ENCODE measurements at regions not wholly inside any gene's neighbourhood (a gene's known extent, or its start where the extent isn't known, plus 50 kb on each side); places are given as distances from the start of the nearest gene placed in this dataset.

DNA sequence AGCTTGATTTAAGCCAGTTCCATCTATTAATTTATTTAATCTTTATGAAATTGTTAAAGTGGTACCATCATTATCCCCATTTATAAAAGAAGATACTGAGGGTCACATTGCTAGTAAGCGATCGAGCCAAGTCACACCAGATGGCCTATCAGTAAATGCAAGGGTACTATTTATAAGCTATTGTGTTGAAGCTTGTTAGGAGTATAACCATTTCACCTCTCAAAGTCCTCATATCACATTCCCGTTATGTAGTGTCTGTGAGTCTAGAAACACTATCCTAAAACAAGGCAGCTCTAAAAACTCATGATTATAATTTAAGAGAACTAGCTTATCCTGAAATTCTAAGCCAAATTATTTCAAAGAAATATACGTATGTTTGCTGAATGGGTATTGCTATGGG lies 1161.8 kb downstream of the EFNA5 start:
- TF ChIP-seq REPIN1 (tag by site-specific recombination; IDR thresholded peaks at IDR 0.05; ENCODE audit: low read depth) = no peak
- TF ChIP-seq, protein P1, sequence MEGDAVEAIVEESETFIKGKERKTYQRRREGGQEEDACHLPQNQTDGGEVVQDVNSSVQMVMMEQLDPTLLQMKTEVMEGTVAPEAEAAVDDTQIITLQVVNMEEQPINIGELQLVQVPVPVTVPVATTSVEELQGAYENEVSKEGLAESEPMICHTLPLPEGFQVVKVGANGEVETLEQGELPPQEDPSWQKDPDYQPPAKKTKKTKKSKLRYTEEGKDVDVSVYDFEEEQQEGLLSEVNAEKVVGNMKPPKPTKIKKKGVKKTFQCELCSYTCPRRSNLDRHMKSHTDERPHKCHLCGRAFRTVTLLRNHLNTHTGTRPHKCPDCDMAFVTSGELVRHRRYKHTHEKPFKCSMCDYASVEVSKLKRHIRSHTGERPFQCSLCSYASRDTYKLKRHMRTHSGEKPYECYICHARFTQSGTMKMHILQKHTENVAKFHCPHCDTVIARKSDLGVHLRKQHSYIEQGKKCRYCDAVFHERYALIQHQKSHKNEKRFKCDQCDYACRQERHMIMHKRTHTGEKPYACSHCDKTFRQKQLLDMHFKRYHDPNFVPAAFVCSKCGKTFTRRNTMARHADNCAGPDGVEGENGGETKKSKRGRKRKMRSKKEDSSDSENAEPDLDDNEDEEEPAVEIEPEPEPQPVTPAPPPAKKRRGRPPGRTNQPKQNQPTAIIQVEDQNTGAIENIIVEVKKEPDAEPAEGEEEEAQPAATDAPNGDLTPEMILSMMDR (tag by site-specific recombination; IDR thresholded peaks at IDR 0.05) = no peak
- TF ChIP-seq, protein P2, sequence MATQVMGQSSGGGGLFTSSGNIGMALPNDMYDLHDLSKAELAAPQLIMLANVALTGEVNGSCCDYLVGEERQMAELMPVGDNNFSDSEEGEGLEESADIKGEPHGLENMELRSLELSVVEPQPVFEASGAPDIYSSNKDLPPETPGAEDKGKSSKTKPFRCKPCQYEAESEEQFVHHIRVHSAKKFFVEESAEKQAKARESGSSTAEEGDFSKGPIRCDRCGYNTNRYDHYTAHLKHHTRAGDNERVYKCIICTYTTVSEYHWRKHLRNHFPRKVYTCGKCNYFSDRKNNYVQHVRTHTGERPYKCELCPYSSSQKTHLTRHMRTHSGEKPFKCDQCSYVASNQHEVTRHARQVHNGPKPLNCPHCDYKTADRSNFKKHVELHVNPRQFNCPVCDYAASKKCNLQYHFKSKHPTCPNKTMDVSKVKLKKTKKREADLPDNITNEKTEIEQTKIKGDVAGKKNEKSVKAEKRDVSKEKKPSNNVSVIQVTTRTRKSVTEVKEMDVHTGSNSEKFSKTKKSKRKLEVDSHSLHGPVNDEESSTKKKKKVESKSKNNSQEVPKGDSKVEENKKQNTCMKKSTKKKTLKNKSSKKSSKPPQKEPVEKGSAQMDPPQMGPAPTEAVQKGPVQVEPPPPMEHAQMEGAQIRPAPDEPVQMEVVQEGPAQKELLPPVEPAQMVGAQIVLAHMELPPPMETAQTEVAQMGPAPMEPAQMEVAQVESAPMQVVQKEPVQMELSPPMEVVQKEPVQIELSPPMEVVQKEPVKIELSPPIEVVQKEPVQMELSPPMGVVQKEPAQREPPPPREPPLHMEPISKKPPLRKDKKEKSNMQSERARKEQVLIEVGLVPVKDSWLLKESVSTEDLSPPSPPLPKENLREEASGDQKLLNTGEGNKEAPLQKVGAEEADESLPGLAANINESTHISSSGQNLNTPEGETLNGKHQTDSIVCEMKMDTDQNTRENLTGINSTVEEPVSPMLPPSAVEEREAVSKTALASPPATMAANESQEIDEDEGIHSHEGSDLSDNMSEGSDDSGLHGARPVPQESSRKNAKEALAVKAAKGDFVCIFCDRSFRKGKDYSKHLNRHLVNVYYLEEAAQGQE (tag by site-specific recombination; IDR thresholded peaks at IDR 0.05) = no peak
- no peak for TF ChIP-seq RBAK (tag by site-specific recombination; IDR thresholded peaks at IDR 0.05)
- no peak for TF ChIP-seq ZNF175 (tag by site-specific recombination; IDR thresholded peaks at IDR 0.05)
- TF ChIP-seq ZNF140 (tag by site-specific recombination; IDR thresholded peaks at IDR 0.05) = no peak
- TF ChIP-seq ZNF24 (tag by site-specific recombination; IDR thresholded peaks at IDR 0.05) = no peak
- TF ChIP-seq SP7 (tag by site-specific recombination; IDR thresholded peaks at IDR 0.05) = no peak

Measured in HEK293 (cell line).